HG03342 (cell line): ENCODE measurements at regions not wholly inside any gene's neighbourhood (a gene's known extent, or its start where the extent isn't known, plus 50 kb on each side); places are given as distances from the start of the nearest gene placed in this dataset.
A peak's percentile ranks its signal among the peaks of the same experiment; 100 is the strongest.
"Not testable (repeated sequence)": the region's sequence is repeated elsewhere in the genome, so short reads cannot be mapped to it uniquely, and the experiment has no call there.

Experiments used
- ATAC-seq: cut with Tn5 transposase; IDR thresholded peaks from one replicate; pipeline ENCODE4 v1.9.1; 2021; ENCODE audit warnings: mild to moderate bottlenecking, moderate library complexity; ENCODE audit not compliant: unreplicated experiment

DNA sequence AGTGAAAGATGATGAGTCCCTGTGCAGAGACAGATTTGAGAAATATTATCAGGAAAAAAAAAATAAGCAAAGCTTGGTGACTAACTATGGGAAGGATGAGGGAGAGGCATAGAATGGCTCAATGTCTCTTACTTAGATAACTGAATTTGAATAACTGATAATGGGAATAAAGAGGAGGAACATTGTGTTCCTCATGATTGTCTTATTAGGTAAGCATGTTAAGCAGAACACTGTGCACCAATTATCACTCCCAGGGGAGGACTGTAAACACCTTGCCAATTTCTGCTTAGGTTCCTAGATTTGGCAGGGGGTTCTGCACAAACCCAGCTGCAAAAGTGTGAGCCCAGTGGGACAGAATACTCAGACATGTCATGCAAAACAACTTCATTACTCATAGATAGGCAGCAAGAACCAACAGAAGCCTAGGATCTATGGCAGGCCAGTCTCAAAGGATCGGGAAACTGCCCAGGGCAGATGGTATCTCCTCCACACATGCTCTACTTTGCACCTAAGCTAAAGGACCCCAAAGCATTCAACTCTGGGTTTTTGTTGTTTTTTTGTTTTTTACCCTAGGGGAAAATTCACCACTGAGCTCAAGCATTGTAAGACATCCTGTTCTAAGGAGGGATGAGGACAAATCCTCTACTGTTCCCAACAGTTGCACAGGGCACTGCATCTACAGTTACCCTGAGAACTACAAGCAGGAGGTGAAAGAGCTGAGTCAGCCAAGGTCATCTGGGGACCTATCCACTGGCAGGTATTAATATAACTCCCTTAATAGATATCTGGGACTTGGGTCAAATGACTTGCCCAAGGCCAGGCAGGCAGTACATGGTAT, 907.0 kb downstream of the RAPGEF2 start:
- ATAC-seq = no peak

DNA sequence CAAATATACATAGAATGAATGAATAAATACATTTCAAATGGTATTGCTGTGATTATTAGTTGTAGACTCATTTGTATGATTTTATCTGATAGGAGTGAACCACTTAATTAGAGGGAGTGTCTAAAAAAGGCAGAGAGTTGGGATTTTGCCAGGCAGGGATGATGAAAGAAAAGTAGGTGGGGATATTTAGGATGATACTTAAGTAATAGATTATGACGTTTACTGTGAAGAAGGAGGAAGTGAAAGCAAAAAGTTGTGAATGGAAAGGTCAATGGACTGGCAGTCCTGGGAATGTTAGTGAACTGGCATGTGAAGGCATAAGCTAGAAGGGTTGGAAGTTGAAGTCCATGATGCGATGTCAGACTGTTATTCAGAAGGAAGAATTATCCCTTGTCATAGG, 917.1 kb downstream of the RAPGEF2 start:
- no peak for ATAC-seq

DNA sequence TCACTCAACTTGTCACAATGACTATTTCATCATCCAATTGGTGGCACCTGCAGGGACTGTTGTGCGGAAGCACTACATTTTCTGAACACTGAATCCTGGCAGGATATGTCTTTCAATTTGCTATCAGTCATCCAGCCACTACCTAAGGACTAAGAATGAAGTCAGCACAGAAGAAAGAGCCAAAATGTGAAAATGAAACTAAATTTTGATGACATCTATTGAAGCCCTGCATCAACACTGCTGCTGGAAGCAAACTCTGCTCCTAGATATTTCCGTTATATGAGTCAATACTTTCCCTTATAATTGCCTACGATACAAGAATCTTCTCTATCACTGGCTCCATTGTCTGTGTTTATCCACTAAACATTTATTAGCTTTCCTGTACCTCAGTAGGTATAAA, 917.9 kb downstream of the RAPGEF2 start:
- ATAC-seq = no peak

DNA sequence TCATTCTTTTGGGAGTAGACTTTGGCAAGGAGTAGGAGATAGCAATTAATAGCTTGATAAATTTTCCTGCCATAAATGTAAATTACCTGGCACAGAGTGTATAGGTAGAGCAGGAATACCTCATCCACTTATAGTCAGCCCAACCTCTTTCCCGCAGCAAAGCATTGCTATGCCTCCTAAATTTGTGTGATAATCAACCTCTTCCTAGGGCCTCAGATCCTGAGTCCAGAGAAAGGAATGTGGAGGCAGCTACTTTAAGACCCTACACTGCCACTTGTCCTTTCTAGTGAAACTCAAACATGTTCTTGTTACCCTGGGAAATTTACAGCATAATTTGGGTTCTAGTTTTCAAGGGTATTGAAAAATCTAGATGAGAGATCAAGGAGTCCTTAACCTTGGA, 919.0 kb downstream of the RAPGEF2 start:
- ATAC-seq = no peak

DNA sequence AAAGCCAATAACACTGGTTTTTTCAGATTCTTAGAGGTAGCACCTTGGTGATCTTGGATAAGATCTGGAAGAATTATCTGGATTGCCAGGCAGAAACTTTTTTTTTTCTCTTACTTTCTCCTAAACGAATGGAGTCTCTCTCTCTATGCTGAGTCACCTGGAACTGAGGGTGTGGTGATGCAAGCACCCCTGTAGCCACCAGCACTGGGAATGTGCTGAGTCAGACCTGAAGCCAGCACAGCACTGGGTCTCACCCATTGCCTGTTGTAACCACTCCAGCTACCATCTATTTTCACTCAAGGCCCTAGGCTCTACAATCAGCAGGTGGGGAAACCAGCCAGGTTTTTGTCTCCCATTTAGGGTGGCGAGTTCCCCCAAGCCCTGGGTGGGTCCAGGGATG, 923.8 kb downstream of the RAPGEF2 start:
- ATAC-seq = no peak

DNA sequence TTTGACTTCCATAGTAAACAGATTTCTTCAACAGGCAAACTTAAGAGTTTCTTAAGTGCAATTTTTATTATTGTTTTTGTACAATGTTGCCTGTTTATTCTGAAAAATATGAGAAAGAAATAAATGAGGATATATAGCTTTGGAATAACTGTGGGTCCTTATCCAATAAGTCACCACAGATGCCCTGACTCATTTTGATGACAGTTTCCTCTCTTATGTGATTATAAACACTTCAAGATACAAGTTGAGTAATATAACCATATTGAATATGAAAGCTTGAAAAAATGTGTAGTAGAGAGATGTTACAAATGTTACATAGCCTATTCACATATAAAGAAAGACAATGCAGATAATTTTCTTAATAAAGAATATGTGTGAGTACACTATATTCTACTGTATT, 931.6 kb downstream of the RAPGEF2 start:
- no peak for ATAC-seq

DNA sequence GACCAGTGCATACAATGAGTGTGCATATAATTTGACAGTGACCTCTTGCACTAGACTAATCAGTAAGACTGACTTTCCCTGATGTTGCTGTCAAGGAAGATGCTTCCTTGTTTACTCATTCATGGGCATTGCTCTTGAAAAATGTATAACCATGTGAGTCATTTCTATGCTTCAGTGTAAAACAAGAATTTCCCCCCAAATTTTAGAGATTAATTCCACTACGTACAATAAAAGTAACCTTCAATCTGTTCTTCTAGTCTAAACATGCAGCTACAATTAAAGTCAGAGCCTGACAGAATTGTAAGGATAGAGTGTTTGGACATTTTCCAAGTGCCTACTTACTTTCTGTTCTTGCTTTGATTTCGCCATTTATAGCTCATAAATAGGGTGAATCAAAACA, 935.7 kb downstream of the RAPGEF2 start:
- ATAC-seq = no peak

DNA sequence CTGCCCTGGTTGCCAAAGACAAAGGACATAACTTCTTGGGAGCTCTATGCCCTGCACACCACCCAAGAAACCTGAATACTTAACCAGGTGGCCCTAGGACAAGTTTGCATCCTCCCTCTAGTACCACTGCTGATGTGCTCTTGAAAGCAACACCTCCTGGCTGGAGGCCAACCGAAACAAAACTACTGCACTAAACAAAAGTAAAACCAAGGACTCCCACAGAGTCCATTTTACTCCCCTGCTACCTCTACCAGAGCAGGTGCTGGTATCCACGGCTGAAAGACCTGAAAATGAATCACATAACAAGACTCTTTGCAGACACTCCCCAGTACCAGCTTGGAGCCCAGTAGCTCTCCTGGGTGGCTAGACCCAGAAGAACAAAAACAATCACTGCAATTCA, 941.8 kb downstream of the RAPGEF2 start:
- no peak for ATAC-seq

DNA sequence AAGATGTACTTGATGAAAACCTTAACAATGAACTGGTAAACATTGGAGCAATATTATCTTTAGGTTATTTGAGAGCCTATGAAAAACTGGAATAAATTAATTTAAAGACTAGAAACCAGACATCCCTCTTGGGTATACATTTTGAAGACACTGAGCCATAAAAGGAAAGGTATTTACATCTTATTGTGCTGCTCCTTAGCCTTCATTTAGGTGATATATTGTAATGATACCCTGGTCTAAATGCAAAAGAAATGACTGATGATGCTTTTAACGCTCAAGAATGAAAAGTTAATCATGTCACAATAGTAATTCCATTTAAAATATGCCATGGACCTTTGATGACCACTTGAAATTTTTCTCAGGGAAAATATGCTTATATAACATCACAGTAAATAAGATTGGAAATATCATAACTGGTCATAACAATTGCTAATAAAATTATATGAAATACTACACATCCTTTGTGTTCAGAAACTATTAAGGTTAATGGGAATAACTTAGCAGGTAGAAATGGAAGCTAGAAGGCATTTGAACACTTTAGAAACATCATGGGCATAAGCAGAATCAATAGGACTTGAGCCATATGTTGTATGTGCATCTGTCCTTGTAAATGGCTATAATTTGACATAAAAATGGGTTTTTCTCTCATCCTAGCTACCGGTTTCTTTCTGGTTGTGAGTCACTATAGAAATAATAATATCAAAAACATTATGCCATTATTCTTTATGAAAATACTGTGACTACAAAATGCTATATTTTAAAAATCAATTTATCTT, 979.7 kb downstream of the RAPGEF2 start:
- no peak for ATAC-seq

DNA sequence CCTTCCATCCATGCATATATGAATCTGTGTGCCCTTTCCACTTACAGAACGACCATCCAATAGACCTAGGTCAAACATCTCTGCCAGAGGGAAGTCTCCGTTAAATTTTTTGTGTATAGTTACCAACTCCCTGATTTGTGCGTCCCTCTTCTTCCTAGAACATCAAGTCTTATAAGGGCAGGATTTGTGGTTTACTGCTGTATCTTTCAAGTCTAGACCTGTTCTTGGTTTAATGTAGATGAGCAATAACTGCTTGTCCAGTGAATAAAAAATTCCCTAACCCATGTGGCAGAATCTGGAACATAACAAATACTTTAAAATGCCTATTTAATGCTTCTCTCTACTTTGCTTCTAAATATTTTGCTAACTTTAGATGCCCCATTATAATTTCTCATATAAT, 988.8 kb downstream of the RAPGEF2 start:
- no peak for ATAC-seq

DNA sequence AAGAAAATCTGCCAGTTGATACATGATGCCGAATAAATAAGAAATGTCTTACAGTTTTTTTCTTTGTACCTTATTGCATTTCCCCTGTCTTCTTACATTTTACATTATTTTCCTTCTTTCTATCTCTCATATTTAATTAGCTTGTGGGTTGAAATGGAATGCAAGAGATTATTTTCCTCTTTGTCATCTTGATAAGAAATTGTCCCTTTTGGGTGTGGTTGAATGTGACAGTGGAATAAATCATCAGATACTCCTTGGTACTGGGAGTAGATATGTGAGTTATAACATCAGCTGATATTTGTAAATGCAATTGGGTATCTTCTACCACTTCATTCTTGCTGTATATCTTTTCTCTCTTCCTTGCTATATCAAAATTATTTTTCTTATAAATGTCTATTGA, 997.4 kb downstream of the RAPGEF2 start:
- ATAC-seq = no peak

DNA sequence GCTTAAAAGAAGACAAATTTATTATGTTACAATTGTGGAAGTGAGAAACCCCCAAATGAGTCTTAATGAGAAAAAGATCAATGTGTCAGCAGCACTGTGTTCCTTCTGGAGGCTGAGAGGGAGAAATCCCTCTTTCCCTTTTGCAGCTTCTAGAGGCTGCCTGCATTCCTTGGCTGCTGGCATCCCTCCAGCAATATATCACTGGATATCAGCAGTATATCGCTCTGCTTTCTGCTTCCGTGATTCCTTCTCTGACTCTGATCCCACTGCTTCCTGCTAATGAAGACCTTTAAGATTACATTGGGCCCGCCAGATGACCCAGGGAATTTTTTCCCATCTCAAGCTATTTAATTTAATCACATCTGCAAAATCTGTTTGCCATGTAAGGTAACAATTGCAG, 1008.0 kb downstream of the RAPGEF2 start:
- ATAC-seq = no peak

DNA sequence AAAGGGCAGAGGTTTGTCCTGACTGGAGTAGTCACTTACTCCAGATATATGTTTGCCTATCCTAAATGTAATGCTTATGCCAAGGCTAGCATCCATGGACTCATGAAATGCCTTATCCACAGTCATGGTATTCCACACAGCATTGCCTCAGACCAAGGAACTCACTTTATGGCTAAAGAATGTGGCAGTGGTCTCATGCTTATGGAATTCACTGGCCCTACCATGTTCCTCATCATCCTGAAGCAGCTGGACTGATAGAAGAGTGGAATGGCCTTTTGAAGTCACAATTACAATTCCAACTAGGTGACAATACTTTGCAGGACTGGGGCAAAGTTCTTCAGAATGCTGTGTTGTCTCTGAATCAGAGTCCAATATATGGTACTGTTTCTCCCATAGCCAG, 1014.8 kb downstream of the RAPGEF2 start:
- ATAC-seq = no peak

DNA sequence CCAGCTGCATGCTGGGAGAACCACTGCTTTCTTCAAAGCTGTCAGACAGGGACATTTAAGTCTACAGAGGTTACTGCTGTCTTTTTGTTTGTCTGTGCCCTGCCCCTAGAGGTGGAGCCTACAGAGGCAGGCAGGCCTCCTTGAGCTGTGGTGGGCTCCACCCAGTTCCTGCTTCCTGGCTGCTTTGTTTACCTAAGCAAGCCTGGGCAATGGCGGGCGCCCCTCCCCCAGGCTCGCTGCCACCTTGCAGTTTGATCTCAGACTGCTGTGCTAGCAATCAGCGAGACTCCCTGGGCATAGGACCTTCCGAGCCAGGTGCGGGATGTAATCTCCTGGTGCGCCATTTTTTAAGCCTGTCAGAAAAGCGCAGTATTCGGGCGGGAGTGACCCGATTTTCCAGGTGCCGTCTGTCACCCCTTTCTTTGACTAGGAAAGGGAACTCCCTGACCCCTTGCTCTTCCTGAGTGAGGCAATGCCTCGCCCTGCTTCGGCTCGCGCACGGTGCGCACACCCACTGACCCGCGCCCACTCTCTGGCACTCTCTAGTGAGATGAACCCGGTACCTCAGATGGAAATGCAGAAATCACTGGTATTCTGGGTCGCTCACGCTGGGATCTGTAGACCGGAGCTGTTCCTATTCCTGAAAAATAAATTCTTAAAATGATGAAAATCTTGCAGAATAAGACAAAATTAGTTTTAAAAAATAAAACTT, 1022.9 kb downstream of the RAPGEF2 start:
- ATAC-seq = not testable (repeated sequence)

DNA sequence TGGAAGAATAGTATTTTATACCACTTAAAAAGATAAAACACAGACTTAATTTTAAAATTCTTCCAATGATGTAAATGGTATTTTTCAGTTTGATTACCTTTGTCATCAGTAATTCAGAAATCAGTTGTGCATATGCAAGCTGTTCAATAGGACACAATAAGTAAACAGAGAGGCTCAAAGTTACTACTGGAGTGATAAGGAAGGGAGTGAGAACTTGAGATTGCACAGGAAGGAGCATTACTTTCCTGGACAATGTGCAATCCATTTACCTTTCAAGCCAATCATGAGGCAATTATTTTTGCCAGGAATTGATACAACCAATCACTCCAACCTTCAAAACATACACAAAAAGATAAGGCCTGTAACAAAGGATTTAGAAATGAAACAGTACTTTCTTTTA, 1024.3 kb downstream of the RAPGEF2 start:
- no peak for ATAC-seq

DNA sequence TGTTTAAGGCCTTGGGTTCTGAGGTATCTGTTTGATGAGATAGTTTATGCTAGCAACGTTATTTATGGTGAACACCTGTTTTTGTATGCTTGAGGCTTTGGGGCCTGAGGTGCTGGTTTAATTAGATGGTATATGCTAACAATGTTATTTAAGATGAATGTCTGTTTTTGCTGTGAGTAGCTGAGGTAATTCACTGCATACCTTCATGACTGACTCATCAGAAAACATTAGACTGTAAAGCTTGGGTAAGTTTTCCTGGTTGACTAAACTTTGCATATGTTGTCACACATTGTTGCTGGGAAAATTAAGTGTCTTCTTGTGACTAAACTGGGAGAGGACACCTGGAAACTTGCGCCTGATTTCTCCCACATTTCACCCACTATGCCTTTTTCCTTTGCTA, 1026.6 kb downstream of the RAPGEF2 start:
- no peak for ATAC-seq

DNA sequence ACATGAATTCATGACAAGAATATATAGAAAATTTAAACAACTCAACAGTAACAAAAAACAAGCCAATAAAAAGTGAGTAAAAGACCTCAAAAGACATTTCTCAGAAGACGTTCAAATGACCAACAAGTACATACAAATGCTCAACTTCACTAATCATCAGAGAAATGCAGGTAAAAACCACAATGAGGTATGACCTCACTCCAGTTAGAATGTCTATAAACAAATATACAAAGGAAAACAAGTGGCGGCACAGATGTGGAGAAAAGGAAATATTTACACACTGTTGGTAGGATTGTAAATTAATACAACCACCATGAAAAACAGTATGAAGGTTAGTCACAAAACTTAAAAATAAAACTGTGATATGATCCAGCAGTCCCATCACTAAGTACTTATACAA, 1033.1 kb downstream of the RAPGEF2 start:
- ATAC-seq = no peak

DNA sequence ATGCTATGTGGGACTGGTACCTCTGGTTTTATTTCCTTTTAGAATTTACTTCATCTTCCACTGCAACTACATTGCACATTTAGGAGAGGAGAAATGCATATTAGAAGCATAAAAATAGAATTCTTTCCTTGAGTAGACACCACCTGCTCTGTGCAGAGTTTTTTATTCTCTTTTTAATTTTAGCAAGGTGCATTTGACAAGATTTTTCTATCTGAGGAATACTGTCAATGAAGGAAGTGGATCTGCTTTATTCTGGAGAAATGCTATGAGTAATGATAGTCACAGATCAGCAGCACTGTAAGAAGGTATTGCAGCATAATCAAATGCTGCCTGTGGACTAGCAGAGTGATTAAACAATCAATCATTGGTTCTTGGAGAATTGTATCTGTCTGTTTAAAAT, 1038.3 kb downstream of the RAPGEF2 start:
- ATAC-seq = no peak

DNA sequence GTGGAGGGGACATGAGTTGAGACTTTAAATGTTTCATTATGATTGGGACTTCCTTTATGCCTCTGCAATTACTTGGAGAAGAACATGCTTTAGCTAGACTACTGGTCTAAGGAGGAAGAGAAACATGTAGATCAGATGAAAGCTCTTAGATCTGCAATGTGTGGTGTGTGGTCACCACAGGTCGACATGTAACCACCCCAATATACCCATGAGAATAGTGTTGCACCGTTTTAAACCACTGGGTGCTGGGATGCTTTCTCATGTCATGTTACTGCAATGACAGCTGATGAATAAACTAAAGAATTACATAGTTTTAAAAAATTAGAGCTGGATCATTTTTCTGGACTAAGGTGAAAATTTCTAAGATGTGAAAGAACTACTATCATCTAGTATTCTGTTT, 1039.7 kb downstream of the RAPGEF2 start:
- ATAC-seq = peak; percentile 100

DNA sequence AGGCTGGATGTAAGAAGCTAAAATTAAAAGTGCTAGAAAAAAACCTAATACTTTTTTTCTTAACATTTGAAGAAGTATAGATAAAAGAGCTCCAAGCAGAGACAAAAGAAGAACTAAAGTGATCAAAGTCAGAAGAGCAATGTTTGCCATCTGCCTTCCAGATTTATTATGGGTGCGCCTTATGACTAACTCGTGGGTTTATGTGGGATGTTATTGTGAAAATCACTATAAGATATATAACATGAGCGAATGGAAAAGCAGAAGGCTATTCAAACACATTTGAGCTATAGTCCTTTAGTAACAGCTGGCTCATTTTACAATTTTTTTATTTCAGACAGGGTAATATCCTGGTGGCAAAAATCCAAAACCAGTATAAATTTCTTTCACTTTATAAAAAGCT, 1040.7 kb downstream of the RAPGEF2 start:
- ATAC-seq = no peak

DNA sequence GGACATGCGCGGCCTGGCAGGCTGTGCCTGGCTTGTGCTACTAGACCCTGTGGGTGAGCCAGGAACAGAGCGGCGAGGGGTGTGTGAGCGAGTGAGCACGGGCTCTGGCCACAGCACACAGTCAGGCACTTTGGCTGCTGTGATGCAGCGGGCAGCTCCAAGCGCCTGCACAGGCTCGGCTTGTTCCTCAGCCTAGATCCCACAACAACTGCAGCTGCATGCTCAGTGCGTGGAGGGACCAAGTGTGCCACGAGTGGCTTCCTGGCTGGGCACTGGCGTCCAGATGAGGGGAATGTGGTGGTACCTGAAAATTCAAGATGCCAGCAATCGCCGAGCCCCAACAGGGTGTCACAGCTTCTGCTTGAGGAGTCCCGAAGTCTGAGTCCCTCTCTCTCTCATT, 1056.6 kb downstream of the RAPGEF2 start:
- ATAC-seq = no peak

DNA sequence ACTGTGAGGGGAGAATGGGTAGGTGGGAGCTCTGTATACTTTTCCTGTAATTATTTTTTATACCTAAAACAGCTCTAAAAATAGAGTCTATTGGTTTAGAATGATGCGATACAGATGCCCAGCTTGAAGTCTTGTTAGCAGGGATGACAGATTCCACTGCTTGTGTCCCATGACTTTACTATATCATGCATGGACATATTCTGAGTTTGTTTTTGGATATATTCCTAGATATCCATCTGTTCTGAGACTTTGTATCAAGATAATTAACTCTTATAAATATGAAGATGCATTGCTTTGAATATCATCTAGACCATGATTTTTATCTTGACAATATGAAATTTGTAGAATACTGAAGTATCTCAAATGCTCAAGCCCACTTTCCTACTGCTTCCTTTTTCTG, 1058.1 kb downstream of the RAPGEF2 start:
- no peak for ATAC-seq
